ENCODE measurements at regions not wholly inside any gene's neighbourhood (a gene's known extent, or its start where the extent isn't known, plus 50 kb on each side); places are given as distances from the start of the nearest gene placed in this dataset.

DNA sequence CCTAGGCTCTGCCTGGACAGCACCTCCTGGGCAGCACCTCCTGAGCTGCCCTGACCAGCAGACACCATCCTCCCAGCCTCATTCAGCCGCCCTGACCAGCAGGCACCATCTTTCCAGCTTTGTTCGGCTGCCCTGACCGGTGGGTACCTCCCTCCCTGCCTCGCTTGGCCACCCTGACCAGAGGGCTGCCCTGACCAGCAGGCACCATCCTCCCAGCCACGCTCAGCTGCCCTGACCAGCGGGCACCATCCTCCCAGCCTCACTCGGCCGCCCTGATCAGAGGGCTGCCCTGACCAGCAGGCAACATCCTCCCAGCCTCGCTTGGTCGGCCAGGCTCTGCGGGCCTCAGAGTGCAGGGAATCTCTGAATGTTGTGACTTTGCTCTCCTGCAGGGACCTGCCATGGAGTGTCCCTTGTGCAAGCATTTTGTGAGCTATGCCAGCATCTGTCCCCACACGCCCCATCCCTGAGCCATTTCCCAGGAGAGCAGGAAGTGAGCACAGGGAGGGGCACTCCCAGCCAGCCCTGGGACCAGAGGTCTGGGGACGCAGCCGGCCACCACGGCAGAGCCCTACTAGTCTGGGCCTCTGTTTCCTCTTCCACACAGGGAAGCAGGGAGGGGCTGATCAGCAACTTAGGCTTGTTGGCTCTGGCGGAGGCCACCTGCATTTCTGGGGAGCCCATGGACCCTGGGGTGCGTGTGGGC lies 265.5 kb downstream of the SEC23A start:
- Mint-ChIP-seq H3K27me3 (ENCODE audit: low read depth in 3 of 3) (peaks cover 0 to 2% (median 0%) of the 10 kb centered on the region in 3 donors), H3K4me3 (no peak overlapping the region), H3K4me1 (peaks cover 21% of the 10 kb centered on the region), H3K9me3 (peaks cover 0 to 4% (median 0%) of the 10 kb centered on the region in 7 donors), H3K36me3 (no peaks in the 10 kb centered on the region), H3K27ac (peak overlapping the region in 1 of 7 donors; percentile 61)
- Histone ChIP-seq H3K9me3 (replicated peaks in 1 of 2; ENCODE audit: control insufficient read depth in 1 of 2, insufficient read depth in 1 of 2, low read length in 2 of 2) (no peaks in the 10 kb centered on the region), H3K79me2 (ENCODE audit: insufficient read depth, low read length) (no peaks in the 10 kb centered on the region), H3K27ac (ENCODE audit: low read depth in 1 of 2, low read length in 2 of 2) (no peak overlapping the region), H3K9ac (ENCODE audit: insufficient read depth, low read length, poor library complexity, severe bottlenecking) (no peak overlapping the region), H3K4me1 (ENCODE audit: control insufficient read depth in 1 of 2, insufficient read depth in 2 of 2, low read length in 2 of 2) (no peaks in the 10 kb centered on the region), H3K4me2 (replicated peaks; ENCODE audit: extremely low read depth, low read length, poor library complexity, severe bottlenecking) (no peak overlapping the region), H3K4me3 (replicated peaks in 1 of 3; ENCODE audit: low read depth in 2 of 3, low read length in 3 of 3) (no peak overlapping the region), H2AFZ (ENCODE audit: insufficient read depth, low read depth, low read length, poor library complexity, severe bottlenecking) (no peak overlapping the region), H3K27me3 (ENCODE audit: control insufficient read depth in 2 of 2, insufficient read depth in 2 of 2, low read length in 2 of 2) (no peaks in the 10 kb centered on the region), H4K20me1 (ENCODE audit: insufficient read depth, low read length) (no peaks in the 10 kb centered on the region), H3K36me3 (replicated peaks in 1 of 2; ENCODE audit: control insufficient read depth in 1 of 2, insufficient read depth in 2 of 2, low read length in 2 of 2) (no peaks in the 10 kb centered on the region)
- intact Hi-C loops (cut with micrococcal nuclease): no loop called here
- DNase-seq: no peak
- WGBS (ENCODE audit: insufficient coverage): 87% methylated on average over 17 of the region's 17 CpGs
- TF ChIP-seq, protein P1, sequence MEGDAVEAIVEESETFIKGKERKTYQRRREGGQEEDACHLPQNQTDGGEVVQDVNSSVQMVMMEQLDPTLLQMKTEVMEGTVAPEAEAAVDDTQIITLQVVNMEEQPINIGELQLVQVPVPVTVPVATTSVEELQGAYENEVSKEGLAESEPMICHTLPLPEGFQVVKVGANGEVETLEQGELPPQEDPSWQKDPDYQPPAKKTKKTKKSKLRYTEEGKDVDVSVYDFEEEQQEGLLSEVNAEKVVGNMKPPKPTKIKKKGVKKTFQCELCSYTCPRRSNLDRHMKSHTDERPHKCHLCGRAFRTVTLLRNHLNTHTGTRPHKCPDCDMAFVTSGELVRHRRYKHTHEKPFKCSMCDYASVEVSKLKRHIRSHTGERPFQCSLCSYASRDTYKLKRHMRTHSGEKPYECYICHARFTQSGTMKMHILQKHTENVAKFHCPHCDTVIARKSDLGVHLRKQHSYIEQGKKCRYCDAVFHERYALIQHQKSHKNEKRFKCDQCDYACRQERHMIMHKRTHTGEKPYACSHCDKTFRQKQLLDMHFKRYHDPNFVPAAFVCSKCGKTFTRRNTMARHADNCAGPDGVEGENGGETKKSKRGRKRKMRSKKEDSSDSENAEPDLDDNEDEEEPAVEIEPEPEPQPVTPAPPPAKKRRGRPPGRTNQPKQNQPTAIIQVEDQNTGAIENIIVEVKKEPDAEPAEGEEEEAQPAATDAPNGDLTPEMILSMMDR (IDR thresholded peaks at IDR 0.05): no peak

DNA sequence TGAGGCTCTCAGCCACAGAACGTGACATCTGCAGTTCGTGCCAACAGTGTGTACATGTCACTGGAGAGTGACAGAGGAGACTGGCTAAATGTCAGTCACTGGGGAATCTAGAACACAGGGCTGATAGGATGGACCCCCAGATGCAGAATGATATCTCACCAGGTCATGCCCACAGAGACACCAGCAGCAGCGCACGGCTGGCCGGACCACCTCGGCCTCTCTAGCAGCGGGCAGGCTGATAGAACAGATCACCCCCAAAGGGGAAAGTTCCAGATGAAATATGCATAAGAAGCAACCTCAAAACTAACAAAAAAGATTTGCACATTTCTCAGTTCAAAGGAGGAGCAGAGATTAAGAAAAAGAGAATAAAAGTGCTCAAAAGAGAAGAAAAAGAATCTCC lies 266.5 kb downstream of the SEC23A start:
- H3K36me3 Mint-ChIP-seq: no peaks in the 10 kb centered on the region
- Histone ChIP-seq H3K9ac (ENCODE audit: insufficient read depth, low read length, poor library complexity, severe bottlenecking) (no peak overlapping the region), H3K27me3 (ENCODE audit: control insufficient read depth in 2 of 2, insufficient read depth in 2 of 2, low read length in 2 of 2) (no peaks in the 10 kb centered on the region), H3K9me3 (replicated peaks in 1 of 2; ENCODE audit: control insufficient read depth in 1 of 2, insufficient read depth in 1 of 2, low read length in 2 of 2) (no peaks in the 10 kb centered on the region), H3K79me2 (ENCODE audit: insufficient read depth, low read length) (no peaks in the 10 kb centered on the region), H3K36me3 (replicated peaks in 1 of 2; ENCODE audit: control insufficient read depth in 1 of 2, insufficient read depth in 2 of 2, low read length in 2 of 2) (no peaks in the 10 kb centered on the region), H3K4me1 (ENCODE audit: control insufficient read depth in 1 of 2, insufficient read depth in 2 of 2, low read length in 2 of 2) (no peaks in the 10 kb centered on the region), H4K20me1 (ENCODE audit: insufficient read depth, low read length) (no peaks in the 10 kb centered on the region), H3K4me3 (replicated peaks in 1 of 3; ENCODE audit: low read depth in 2 of 3, low read length in 3 of 3) (no peak overlapping the region), H2AFZ (ENCODE audit: insufficient read depth, low read depth, low read length, poor library complexity, severe bottlenecking) (no peak overlapping the region), H3K27ac (ENCODE audit: low read depth in 1 of 2, low read length in 2 of 2) (no peak overlapping the region), H3K4me2 (replicated peaks; ENCODE audit: extremely low read depth, low read length, poor library complexity, severe bottlenecking) (no peak overlapping the region)
- peaks cover 21% of the 10 kb centered on the region for H3K4me1 Mint-ChIP-seq
- H3K4me3 Mint-ChIP-seq: no peak overlapping the region
- peaks cover 0 to 2% (median 0%) of the 10 kb centered on the region in 3 donors for H3K27me3 Mint-ChIP-seq (ENCODE audit: low read depth in 3 of 3)
- WGBS (ENCODE audit: insufficient coverage): 100% methylated on average over 1 of the region's 7 CpGs
- intact Hi-C loops (cut with micrococcal nuclease): no loop called here
- peaks cover 0 to 4% (median 0%) of the 10 kb centered on the region in 7 donors for H3K9me3 Mint-ChIP-seq
- DNase-seq: no peak
- TF ChIP-seq, protein P1 (IDR thresholded peaks at IDR 0.05): no peak
- no peak overlapping the region for H3K27ac Mint-ChIP-seq
